OCI-LY7 (cell line): ENCODE measurements at regions not wholly inside any gene's neighbourhood (a gene's known extent, or its start where the extent isn't known, plus 50 kb on each side); places are given as distances from the start of the nearest gene placed in this dataset.

ENCODE experiments used
- BruUV-seq: library from RNA; stranded (reverse); fragments of 400-500 nt; replicated peaks from 2 replicates; lab custom pipeline; 2021; lab: Mats Ljungman, UMichigan
- CTCF ChIA-PET: fragments of 300-600 bp; sonication (Branson Sonifier 250); formaldehyde crosslinking; loops from one replicate; lab custom pipeline; 2022; ENCODE audit warnings: antibody characterized with exemption; ENCODE audit not compliant: unreplicated experiment; lab: Charles Lee
- POLR2A ChIA-PET: fragments of 300-600 bp; sonication (Branson Sonifier 250); formaldehyde crosslinking; loops from one replicate; lab custom pipeline; 2022; ENCODE audit warnings: antibody characterized with exemption; lab: Charles Lee
- DNase-seq: peaks from one replicate; pipeline ENCODE4 v3.0.0-alpha.2; 2015; ENCODE audit warnings: low spot score
- H2AFZ ChIP-seq: fragments of 200-600 bp; sonication (generic), shearing (Covaris generic); 2 replicates; pipeline ENCODE4 v1.6.1; 2014; ENCODE audit warnings: mild to moderate bottlenecking, antibody characterized with exemption, low read length, moderate library complexity
- H3K27ac ChIP-seq: fragments of 200-600 bp; sonication (generic); 2 replicates; pipeline ENCODE4 v1.5.1; 2014; ENCODE audit warnings: mixed run types, low read depth, mild to moderate bottlenecking, moderate library complexity, low read length, inconsistent platforms; ENCODE audit not compliant: poor library complexity, severe bottlenecking
- H3K36me3 ChIP-seq: fragments of 200-600 bp; sonication (generic); 2 replicates; pipeline ENCODE4 v1.6.1; 2014; ENCODE audit warnings: mild to moderate bottlenecking, antibody characterized with exemption, low read length, moderate library complexity, mixed read lengths; ENCODE audit not compliant: insufficient read depth
- H3K4me1 ChIP-seq: fragments of 200-600 bp; sonication (generic); 2 replicates; pipeline ENCODE4 v1.5.1; 2014; ENCODE audit warnings: mild to moderate bottlenecking, low read length; ENCODE audit not compliant: insufficient read depth, poor library complexity, severe bottlenecking
- H3K4me2 ChIP-seq: fragments of 200-600 bp; sonication (generic); 2 replicates; pipeline ENCODE4 v1.6.1; 2014; ENCODE audit warnings: mild to moderate bottlenecking, low read length
- H3K4me3 ChIP-seq: fragments of 200-600 bp; sonication (generic); 2 replicates; pipeline ENCODE4 v1.5.1; 2014; ENCODE audit warnings: mild to moderate bottlenecking, low read depth, low read length; ENCODE audit not compliant: poor library complexity, severe bottlenecking
- H3K79me2 ChIP-seq: fragments of 200-600 bp; sonication (generic); 2 replicates; pipeline ENCODE4 v1.6.1; 2016; ENCODE audit warnings: low read depth, mild to moderate bottlenecking, low read length, moderate library complexity, mixed read lengths; ENCODE audit not compliant: insufficient read depth
- H3K9me2 ChIP-seq: fragments of 200-600 bp; sonication (generic); 2 replicates; pipeline ENCODE4 v1.6.1; 2016; ENCODE audit warnings: mild to moderate bottlenecking, low read length, mixed read lengths; ENCODE audit not compliant: insufficient read depth
- H3K9me3 ChIP-seq: fragments of 200-600 bp; sonication (generic); 2 replicates; pipeline ENCODE4 v1.6.1; 2014; ENCODE audit warnings: mild to moderate bottlenecking, mixed run types, low read length, mixed read lengths
- H4K20me1 ChIP-seq: fragments of 200-600 bp; sonication (generic); 2 replicates; pipeline ENCODE4 v1.6.1; 2014; ENCODE audit warnings: mild to moderate bottlenecking, antibody characterized with exemption, low read length, moderate library complexity, mixed read lengths; ENCODE audit not compliant: insufficient read depth
- EZH2phosphoT487 ChIP-seq: fragments of 200-600 bp; sonication (generic); IDR thresholded peaks from 2 replicates; pipeline ENCODE4 v1.6.1; 2018; ENCODE audit warnings: low read depth, borderline replicate concordance, mild to moderate bottlenecking, mixed run types, antibody characterized with exemption, low read length, moderate library complexity, mixed read lengths
- intact Hi-C: fragments of 100-400 bp; cut with micrococcal nuclease; formaldehyde crosslinking; loops from one replicate; pipeline ENCODE4 v1.10.0; 2022; ENCODE audit not compliant: unreplicated experiment
- TF ChIP-seq, protein P1 (sequence below): fragments of 200-600 bp; sonication (generic); conservative IDR thresholded peaks from 2 replicates; pipeline ENCODE4 v1.5.1; 2014; ENCODE audit warnings: mild to moderate bottlenecking, antibody characterized with exemption, low read length, moderate library complexity, mixed read lengths

DNA sequence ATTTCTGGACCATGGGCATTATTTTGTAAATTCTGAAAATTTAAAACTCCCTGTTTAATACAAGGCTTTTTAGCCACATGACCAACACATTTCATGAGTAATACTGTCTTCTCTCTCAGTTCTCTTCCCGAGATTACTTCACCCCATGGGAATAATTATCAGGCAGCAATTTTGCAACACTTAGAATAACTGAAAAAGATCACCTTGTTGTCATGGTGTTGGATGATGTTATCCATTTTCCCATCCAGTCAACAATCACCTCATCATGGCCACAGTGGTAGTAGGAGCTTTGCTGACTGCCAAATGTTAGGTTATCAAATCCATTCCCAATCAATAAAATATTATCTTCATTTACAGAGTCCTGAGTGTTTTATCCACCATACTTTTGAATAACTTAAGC, 354.9 kb upstream of the ISL1 start:
- no peak overlapping the region for H3K27ac ChIP-seq
- ChIA-PET POLR2A (no interaction called here), CTCF (no interaction called here)
- intact Hi-C loops = no loop called here
- no peak overlapping the region for H2AFZ ChIP-seq
- BruUV-seq = no TSS peak
- H3K9me2 ChIP-seq = no peaks in the 10 kb centered on the region
- no peaks in the 10 kb centered on the region for H3K36me3 ChIP-seq
- no peaks in the 10 kb centered on the region for H4K20me1 ChIP-seq
- H3K4me1 ChIP-seq = no peaks in the 10 kb centered on the region
- no peak overlapping the region for H3K4me2 ChIP-seq
- DNase-seq = no peak
- H3K4me3 ChIP-seq = no peak overlapping the region
- no peak for TF ChIP-seq EZH2phosphoT487
- TF ChIP-seq, protein P1, sequence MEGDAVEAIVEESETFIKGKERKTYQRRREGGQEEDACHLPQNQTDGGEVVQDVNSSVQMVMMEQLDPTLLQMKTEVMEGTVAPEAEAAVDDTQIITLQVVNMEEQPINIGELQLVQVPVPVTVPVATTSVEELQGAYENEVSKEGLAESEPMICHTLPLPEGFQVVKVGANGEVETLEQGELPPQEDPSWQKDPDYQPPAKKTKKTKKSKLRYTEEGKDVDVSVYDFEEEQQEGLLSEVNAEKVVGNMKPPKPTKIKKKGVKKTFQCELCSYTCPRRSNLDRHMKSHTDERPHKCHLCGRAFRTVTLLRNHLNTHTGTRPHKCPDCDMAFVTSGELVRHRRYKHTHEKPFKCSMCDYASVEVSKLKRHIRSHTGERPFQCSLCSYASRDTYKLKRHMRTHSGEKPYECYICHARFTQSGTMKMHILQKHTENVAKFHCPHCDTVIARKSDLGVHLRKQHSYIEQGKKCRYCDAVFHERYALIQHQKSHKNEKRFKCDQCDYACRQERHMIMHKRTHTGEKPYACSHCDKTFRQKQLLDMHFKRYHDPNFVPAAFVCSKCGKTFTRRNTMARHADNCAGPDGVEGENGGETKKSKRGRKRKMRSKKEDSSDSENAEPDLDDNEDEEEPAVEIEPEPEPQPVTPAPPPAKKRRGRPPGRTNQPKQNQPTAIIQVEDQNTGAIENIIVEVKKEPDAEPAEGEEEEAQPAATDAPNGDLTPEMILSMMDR = no peak
- H3K79me2 ChIP-seq = no peaks in the 10 kb centered on the region
- H3K9me3 ChIP-seq = no peaks in the 10 kb centered on the region

GRCh38 chr5:51033215-51033614, 350.0 kb upstream of the ISL1 start:
- no peaks in the 10 kb centered on the region for H3K9me2 ChIP-seq
- intact Hi-C loops = no loop called here
- no peaks in the 10 kb centered on the region for H4K20me1 ChIP-seq
- ChIA-PET POLR2A (interaction anchor here (0.6 kb wide), 1 partner anchor 11 kb away, joined by 3 read pairs; no protein-coding TSS in a partner anchor), CTCF (no interaction called here)
- no peak for DNase-seq
- BruUV-seq = no TSS peak
- H3K9me3 ChIP-seq = no peaks in the 10 kb centered on the region
- H3K4me3 ChIP-seq = no peak overlapping the region
- no peaks in the 10 kb centered on the region for H3K36me3 ChIP-seq
- H3K79me2 ChIP-seq = no peaks in the 10 kb centered on the region
- no peaks in the 10 kb centered on the region for H3K4me1 ChIP-seq
- TF ChIP-seq, protein P1 = no peak
- TF ChIP-seq EZH2phosphoT487 = no peak
- no peak overlapping the region for H3K4me2 ChIP-seq
- no peak overlapping the region for H2AFZ ChIP-seq
- no peak overlapping the region for H3K27ac ChIP-seq

DNA sequence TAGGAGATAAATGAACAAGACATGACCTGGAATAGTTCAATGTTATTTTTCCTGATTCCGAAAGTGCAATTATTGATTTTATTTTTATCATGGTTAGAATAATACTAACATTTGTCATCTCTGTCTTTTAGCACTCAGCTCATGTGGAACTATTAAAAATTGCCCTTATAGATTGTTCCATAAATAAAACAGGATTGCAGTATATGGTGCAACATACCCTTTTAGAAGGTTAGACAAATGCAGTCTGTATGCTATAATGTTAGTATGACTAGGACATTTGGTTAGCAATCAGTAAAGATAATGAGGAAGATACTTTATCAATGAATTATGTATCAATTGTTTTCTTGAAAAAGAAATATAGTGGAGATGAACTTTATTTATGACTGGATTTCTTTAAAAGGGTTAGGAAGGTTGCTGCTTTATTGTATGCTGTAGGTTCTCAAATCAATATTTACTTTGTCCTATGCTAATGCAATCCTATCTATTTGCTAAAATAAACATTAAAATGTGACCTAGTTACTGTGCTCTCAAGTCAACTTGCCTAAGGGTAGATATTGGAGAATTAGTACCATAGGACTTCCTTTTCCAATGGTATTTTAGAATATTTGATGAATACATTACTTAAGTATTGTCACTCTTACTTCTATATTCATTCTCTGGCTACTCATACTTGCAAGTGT, 348.9 kb upstream of the ISL1 start:
- no TSS peak for BruUV-seq
- intact Hi-C loops = no loop called here

More for the DNA sequence above, 348.9 kb upstream of the ISL1 start:
- Histone ChIP-seq H2AFZ (no peak overlapping the region), H3K9me2 (no peaks in the 10 kb centered on the region), H3K27ac (no peak overlapping the region), H3K9me3 (no peaks in the 10 kb centered on the region), H3K36me3 (no peaks in the 10 kb centered on the region), H3K4me3 (no peak overlapping the region), H3K79me2 (no peaks in the 10 kb centered on the region), H4K20me1 (no peaks in the 10 kb centered on the region), H3K4me1 (no peaks in the 10 kb centered on the region), H3K4me2 (no peak overlapping the region)
- ChIA-PET CTCF (no interaction called here), POLR2A (no interaction called here)
- no peak for DNase-seq
- TF ChIP-seq EZH2phosphoT487 = no peak
- TF ChIP-seq, protein P1 = no peak
